Lung (tissue), 11 donors: ENCODE measurements at regions not wholly inside any gene's neighbourhood (a gene's known extent, or its start where the extent isn't known, plus 50 kb on each side); places are given as distances from the start of the nearest gene placed in this dataset.

ENCODE experiments used
- ATAC-seq: fragments of 200-7000 bp; cut with Tn5 transposase; one replicate; pipeline ENCODE4 v1.9.1; 2020; ENCODE audit warnings: moderate number of reproducible peaks; ENCODE audit not compliant: insufficient read depth, low FRiP score
- DNase-seq, 3 donors: peaks; one replicate each; pipeline ENCODE4 v3.0.0-alpha.2; 2013 to 2017
- H3K27ac ChIP-seq, 2 donors: one replicate each; pipeline ENCODE4 v1.5.1; 2013; ENCODE audit warnings: mild to moderate bottlenecking in 2 of 2, moderate library complexity in 2 of 2, control low read depth in 1 of 2, inconsistent platforms in 1 of 2, low read depth in 1 of 2, low read length in 1 of 2
- H3K27me3 ChIP-seq, 3 donors: one replicate each; pipeline ENCODE4 v1.5.1; 2013; ENCODE audit warnings: low read length in 2 of 3; ENCODE audit not compliant: control insufficient read depth in 3 of 3, insufficient read depth in 3 of 3
- H3K36me3 ChIP-seq, 4 donors: one replicate each; pipeline ENCODE4 v1.5.1; 2013; ENCODE audit warnings: low read length in 4 of 4, mild to moderate bottlenecking in 1 of 4, moderate library complexity in 1 of 4; ENCODE audit not compliant: control insufficient read depth in 4 of 4, insufficient read depth in 4 of 4
- H3K4me1 ChIP-seq, 5 donors: one replicate each; pipeline ENCODE4 v1.5.1; 2013; ENCODE audit warnings: low read length in 5 of 5, mild to moderate bottlenecking in 2 of 5, moderate library complexity in 1 of 5; ENCODE audit not compliant: control insufficient read depth in 5 of 5, insufficient read depth in 5 of 5
- H3K4me3 ChIP-seq: one replicate; pipeline ENCODE4 v1.5.1; 2013; ENCODE audit warnings: mild to moderate bottlenecking, control low read depth, moderate library complexity
- H3K9ac ChIP-seq, 2 donors: one replicate each; pipeline ENCODE4 v1.5.1; 2013; ENCODE audit warnings: low read length in 2 of 2, control low read depth in 1 of 2; ENCODE audit not compliant: insufficient read depth in 1 of 2
- H3K9me3 ChIP-seq, 4 donors: one replicate each; pipeline ENCODE4 v1.5.1; 2013; ENCODE audit warnings: low read length in 3 of 4, mild to moderate bottlenecking in 1 of 4, moderate library complexity in 1 of 4; ENCODE audit not compliant: control insufficient read depth in 4 of 4, insufficient read depth in 3 of 4
- CTCF ChIP-seq: IDR thresholded peaks from 2 replicates; pipeline ENCODE4 v1.5.1; 2012; ENCODE audit warnings: mild to moderate bottlenecking; ENCODE audit errors: control extremely low read depth, extremely low read depth
- WGBS, 2 donors: extraction: QIAGEN DNeasy Blood & Tissue Kit; methylation state at CpG; one replicate each; pipeline ENCODE4 v1.1.7; 2013; 5-methylcytosine and 5-hydroxymethylcytosine counted together
- donor health status: control.
- donor health status: control.
- donor health status: Bipolar disorder and iron deficiency.
- donor health status: healthy.
- donor health status: DM: yes; HTN: yes; CAD: no.

GRCh38 chr11:15864026-15864805 lies 492.1 kb downstream of the SOX6 start:
- no peak overlapping the region for H3K27ac ChIP-seq
- no peak overlapping the region for H3K9ac ChIP-seq
- no peaks in the 10 kb centered on the region for H3K27me3 ChIP-seq
- H3K4me3 ChIP-seq: no peak overlapping the region
- no peak for TF ChIP-seq CTCF
- no peak for DNase-seq
- H3K36me3 ChIP-seq: no peaks in the 10 kb centered on the region
- WGBS, 2 donors: 81 to 94% methylated on average over 5 of the region's 5 CpGs
- peaks cover 0 to 3% (median 0%) of the 10 kb centered on the region in 5 donors for H3K4me1 ChIP-seq
- H3K9me3 ChIP-seq: peaks cover 0 to 1% (median 0%) of the 10 kb centered on the region in 4 donors
- ATAC-seq: no peak

GRCh38 chr11:15865212-15865987 lies 490.9 kb downstream of the SOX6 start:
- no peak overlapping the region for H3K9ac ChIP-seq

GRCh38 chr11:15867871-15868270 lies 488.5 kb downstream of the SOX6 start:
- H3K9ac ChIP-seq: no peak overlapping the region
- DNase-seq (no peak), ATAC-seq (no peak)
- H3K36me3 ChIP-seq: no peaks in the 10 kb centered on the region
- TF ChIP-seq CTCF: no peak
- H3K4me1 ChIP-seq: peaks cover 0 to 1% (median 0%) of the 10 kb centered on the region in 5 donors
- no peak overlapping the region for H3K27ac ChIP-seq
- H3K27me3 ChIP-seq: no peaks in the 10 kb centered on the region
- H3K4me3 ChIP-seq: no peak overlapping the region
- peaks cover 0 to 1% (median 0%) of the 10 kb centered on the region in 4 donors for H3K9me3 ChIP-seq

More at GRCh38 chr11:15865212-15865987, 490.9 kb downstream of the SOX6 start:
- peaks cover 0 to 1% (median 0%) of the 10 kb centered on the region in 4 donors for H3K9me3 ChIP-seq
- DNase-seq: no peak
- 79 to 94% methylated on average over 8 of the region's 8 CpGs for WGBS, 2 donors
- H3K27ac ChIP-seq: no peak overlapping the region
- ATAC-seq: no peak
- H3K4me3 ChIP-seq: no peak overlapping the region
- H3K27me3 ChIP-seq: no peaks in the 10 kb centered on the region
- peaks cover 0 to 1% (median 0%) of the 10 kb centered on the region in 5 donors for H3K4me1 ChIP-seq
- no peak for TF ChIP-seq CTCF
- H3K36me3 ChIP-seq: no peaks in the 10 kb centered on the region
